SK-N-SH (cell line): ENCODE measurements at regions not wholly inside any gene's neighbourhood (a gene's known extent, or its start where the extent isn't known, plus 50 kb on each side); places are given as distances from the start of the nearest gene placed in this dataset.

Experiments
- CTCF ChIA-PET: fragments of 300-600, 350-600 bp; formaldehyde crosslinking; extraction: SDS; loops from one replicate; lab custom pipeline; 2021; lab: Yijun Ruan, JAX
- POLR2A ChIA-PET: fragments of 350-600 bp; sonication (Branson Sonifier 250); formaldehyde crosslinking; extraction: SDS; loops from one replicate; lab custom pipeline; 2020; ENCODE audit warnings: antibody characterized with exemption, inconsistent platforms; lab: Yijun Ruan, JAX
- DNase-seq: peaks from one replicate; pipeline ENCODE4 v3.0.0; 2012
- H2AFZ ChIP-seq: fragments of 200-600 bp; sonication (generic); 2 replicates; pipeline ENCODE4 v1.8.1; 2016; ENCODE audit warnings: antibody characterized with exemption, mild to moderate bottlenecking, low read depth
- H3F3A ChIP-seq: fragments of 200-600 bp; sonication (generic); replicated peaks from 2 replicates; pipeline ENCODE3; 2016; ENCODE audit warnings: antibody characterized with exemption, mild to moderate bottlenecking; ENCODE audit not compliant: insufficient read depth
- H3K27ac ChIP-seq, 2 experiments: fragments of 200-500 bp in 1 of 2; fragments of 200-600 bp in 1 of 2; sonication (Bioruptor generic) in 1 of 2; sonication (generic), shearing (Covaris generic) in 1 of 2; 2 replicates each; pipeline versions ENCODE4 v1.5.1 to v1.6.1; 2014 to 2016; ENCODE audit warnings: low read depth in 2 of 2, inconsistent platforms in 1 of 2, low read length in 1 of 2, mild to moderate bottlenecking in 1 of 2, mixed read lengths in 1 of 2
- H3K27me3 ChIP-seq: fragments of 200-600 bp; sonication (generic), shearing (Covaris generic); 2 replicates; pipeline ENCODE4 v1.6.1; 2016; ENCODE audit warnings: mixed run types; ENCODE audit not compliant: insufficient read depth
- H3K36me3 ChIP-seq, 2 experiments: fragments of 200-500 bp in 1 of 2; fragments of 200-600 bp in 1 of 2; sonication (Bioruptor generic) in 1 of 2; sonication (generic) in 1 of 2; replicated peaks in 1 of 2; 2 replicates each; pipeline versions ENCODE3 to v1.5.1; 2014 to 2016; ENCODE audit warnings: low read length in 1 of 2, mild to moderate bottlenecking in 1 of 2; ENCODE audit not compliant: insufficient read depth in 2 of 2, control insufficient read depth in 1 of 2
- H3K4me1 ChIP-seq, 2 experiments: fragments of 200-500 bp in 1 of 2; fragments of 200-600 bp in 1 of 2; sonication (Bioruptor generic) in 1 of 2; sonication (generic), shearing (Covaris generic) in 1 of 2; 2 replicates each; pipeline versions ENCODE4 v1.5.1 to v1.6.1; 2014 to 2016; ENCODE audit warnings: low read depth in 1 of 2, low read length in 1 of 2, mixed run types in 1 of 2; ENCODE audit not compliant: insufficient read depth in 2 of 2, control insufficient read depth in 1 of 2
- H3K4me2 ChIP-seq: fragments of 200-600 bp; sonication (generic), shearing (Covaris generic); 2 replicates; pipeline ENCODE4 v1.6.1; 2017; ENCODE audit warnings: mixed run types
- H3K4me3 ChIP-seq, 2 experiments: fragments of 200-500 bp in 1 of 2; fragments of 200-600 bp in 1 of 2; sonication (Bioruptor generic) in 1 of 2; sonication (generic), shearing (Covaris generic) in 1 of 2; 2 replicates each; pipeline versions ENCODE4 v1.5.1 to v1.8.1; 2014 to 2016; ENCODE audit warnings: low read depth in 2 of 2, inconsistent platforms in 1 of 2, low read length in 1 of 2, mild to moderate bottlenecking in 1 of 2, mixed read lengths in 1 of 2, moderate library complexity in 1 of 2
- H3K79me2 ChIP-seq: fragments of 200-600 bp; sonication (generic); 2 replicates; pipeline ENCODE4 v1.8.1; 2017; ENCODE audit warnings: mild to moderate bottlenecking; ENCODE audit not compliant: insufficient read depth
- H3K9ac ChIP-seq: fragments of 200-600 bp; sonication (generic); 2 replicates; pipeline ENCODE4 v1.6.1; 2017; ENCODE audit warnings: mixed run types
- H3K9me2 ChIP-seq: fragments of 200-600 bp; sonication (generic); 2 replicates; pipeline ENCODE4 v1.6.1; 2017; ENCODE audit warnings: mixed run types
- H3K9me3 ChIP-seq: fragments of 200-600 bp; sonication (generic); 2 replicates; pipeline ENCODE4 v1.6.1; 2017; ENCODE audit warnings: mixed run types, mild to moderate bottlenecking, moderate library complexity
- H4K20me1 ChIP-seq: fragments of 200-600 bp; sonication (generic); 2 replicates; pipeline ENCODE4 v1.6.1; 2017; ENCODE audit warnings: mild to moderate bottlenecking, mixed run types; ENCODE audit not compliant: insufficient read depth
- ELF1 ChIP-seq: IDR thresholded peaks from 2 replicates; pipeline ENCODE4 v1.4.0; 2012
- EZH2phosphoT487 ChIP-seq: fragments of 200-600 bp; sonication (generic); IDR thresholded peaks from 2 replicates; pipeline ENCODE4 v1.6.1; 2017; ENCODE audit warnings: low read depth, mixed run types, mild to moderate bottlenecking, antibody characterized with exemption, moderate library complexity, borderline replicate concordance
- GABPA ChIP-seq: IDR thresholded peaks from 2 replicates; pipeline ENCODE4 v1.4.0; 2012; ENCODE audit warnings: low read depth, mild to moderate bottlenecking
- GATA2 ChIP-seq: sonication (generic); formaldehyde crosslinking; IDR thresholded peaks from 2 replicates; pipeline ENCODE4 v1.5.0; 2020; ENCODE audit warnings: mild to moderate bottlenecking, missing genetic modification reagents
- PBX3 ChIP-seq: IDR thresholded peaks from 2 replicates; pipeline ENCODE4; 2012
- REST ChIP-seq: IDR thresholded peaks from 2 replicates; pipeline ENCODE4 v1.6.1; 2012; ENCODE audit warnings: mild to moderate bottlenecking, low read depth, low read length, moderate library complexity
- TCF12 ChIP-seq: IDR thresholded peaks from 2 replicates; pipeline ENCODE4 v1.4.0; 2012
- WGBS: methylation state at CpG from one replicate; pipeline ENCODE4 v1.1.6; 2017; ENCODE audit warnings: low lambda C conversion rate; 5-methylcytosine and 5-hydroxymethylcytosine counted together
- TF ChIP-seq, protein P1 (sequence below): IDR thresholded peaks from 2 replicates; pipeline ENCODE4 v1.4.0; 2012; ENCODE audit warnings: low read depth, borderline replicate concordance

GRCh38 chr12:106001105-106001836 is 137.5 kb downstream of the NUAK1 start:
- H4K20me1 ChIP-seq = no peaks in the 10 kb centered on the region
- WGBS = 42% methylated on average over 2 of the region's 2 CpGs

More at GRCh38 chr12:106001105-106001836, 137.5 kb downstream of the NUAK1 start:
- no peaks in the 10 kb centered on the region for H3K9me2 ChIP-seq
- H3K79me2 ChIP-seq = no peaks in the 10 kb centered on the region
- DNase-seq = no peak
- no peak overlapping the region for H2AFZ ChIP-seq
- no peak overlapping the region for H3K4me3 ChIP-seq
- no peak overlapping the region for H3K27ac ChIP-seq
- TF ChIP-seq PBX3 (no peak), GABPA (no peak), TCF12 (no peak), REST (peak; percentile 68; the same call in 1 of the 2 replicates), GATA2 (CRISPR knock-in tag) (no peak), EZH2phosphoT487 (no peak), ELF1 (no peak)
- TF ChIP-seq, protein P1, sequence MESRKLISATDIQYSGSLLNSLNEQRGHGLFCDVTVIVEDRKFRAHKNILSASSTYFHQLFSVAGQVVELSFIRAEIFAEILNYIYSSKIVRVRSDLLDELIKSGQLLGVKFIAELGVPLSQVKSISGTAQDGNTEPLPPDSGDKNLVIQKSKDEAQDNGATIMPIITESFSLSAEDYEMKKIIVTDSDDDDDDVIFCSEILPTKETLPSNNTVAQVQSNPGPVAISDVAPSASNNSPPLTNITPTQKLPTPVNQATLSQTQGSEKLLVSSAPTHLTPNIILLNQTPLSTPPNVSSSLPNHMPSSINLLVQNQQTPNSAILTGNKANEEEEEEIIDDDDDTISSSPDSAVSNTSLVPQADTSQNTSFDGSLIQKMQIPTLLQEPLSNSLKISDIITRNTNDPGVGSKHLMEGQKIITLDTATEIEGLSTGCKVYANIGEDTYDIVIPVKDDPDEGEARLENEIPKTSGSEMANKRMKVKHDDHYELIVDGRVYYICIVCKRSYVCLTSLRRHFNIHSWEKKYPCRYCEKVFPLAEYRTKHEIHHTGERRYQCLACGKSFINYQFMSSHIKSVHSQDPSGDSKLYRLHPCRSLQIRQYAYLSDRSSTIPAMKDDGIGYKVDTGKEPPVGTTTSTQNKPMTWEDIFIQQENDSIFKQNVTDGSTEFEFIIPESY = no peak
- no peaks in the 10 kb centered on the region for H3F3A ChIP-seq
- ChIA-PET POLR2A (no interaction called here), CTCF (no interaction called here)
- H3K27me3 ChIP-seq = no peaks in the 10 kb centered on the region
- no peak overlapping the region for H3K4me2 ChIP-seq
- H3K9me3 ChIP-seq = no peaks in the 10 kb centered on the region
- no peak overlapping the region for H3K9ac ChIP-seq
- no peaks in the 10 kb centered on the region for H3K4me1 ChIP-seq
- H3K36me3 ChIP-seq = no peaks in the 10 kb centered on the region
